ENCODE measurements at regions not wholly inside any gene's neighbourhood (a gene's known extent, or its start where the extent isn't known, plus 50 kb on each side); places are given as distances from the start of the nearest gene placed in this dataset.

DNA sequence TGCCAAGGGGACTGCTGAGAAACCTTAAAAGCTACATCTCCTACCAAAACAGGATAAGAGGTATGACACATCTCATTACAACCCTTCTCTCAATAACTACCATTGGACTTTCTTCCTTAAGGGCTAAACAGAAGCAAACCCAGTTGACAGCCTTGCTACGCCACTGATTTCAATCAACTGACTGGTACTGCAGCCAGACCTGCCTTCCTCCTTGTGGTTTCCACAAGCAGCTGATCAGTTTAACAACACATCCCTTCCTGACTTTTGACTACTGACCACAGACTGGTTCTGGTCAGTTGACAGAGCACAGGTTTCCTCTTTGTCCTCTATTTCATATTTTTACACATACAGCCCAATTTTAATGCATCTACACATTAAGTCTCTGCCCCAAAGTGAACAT is 108.8 kb downstream of the ADAMTS1 start:
- TF ChIP-seq, protein P1, sequence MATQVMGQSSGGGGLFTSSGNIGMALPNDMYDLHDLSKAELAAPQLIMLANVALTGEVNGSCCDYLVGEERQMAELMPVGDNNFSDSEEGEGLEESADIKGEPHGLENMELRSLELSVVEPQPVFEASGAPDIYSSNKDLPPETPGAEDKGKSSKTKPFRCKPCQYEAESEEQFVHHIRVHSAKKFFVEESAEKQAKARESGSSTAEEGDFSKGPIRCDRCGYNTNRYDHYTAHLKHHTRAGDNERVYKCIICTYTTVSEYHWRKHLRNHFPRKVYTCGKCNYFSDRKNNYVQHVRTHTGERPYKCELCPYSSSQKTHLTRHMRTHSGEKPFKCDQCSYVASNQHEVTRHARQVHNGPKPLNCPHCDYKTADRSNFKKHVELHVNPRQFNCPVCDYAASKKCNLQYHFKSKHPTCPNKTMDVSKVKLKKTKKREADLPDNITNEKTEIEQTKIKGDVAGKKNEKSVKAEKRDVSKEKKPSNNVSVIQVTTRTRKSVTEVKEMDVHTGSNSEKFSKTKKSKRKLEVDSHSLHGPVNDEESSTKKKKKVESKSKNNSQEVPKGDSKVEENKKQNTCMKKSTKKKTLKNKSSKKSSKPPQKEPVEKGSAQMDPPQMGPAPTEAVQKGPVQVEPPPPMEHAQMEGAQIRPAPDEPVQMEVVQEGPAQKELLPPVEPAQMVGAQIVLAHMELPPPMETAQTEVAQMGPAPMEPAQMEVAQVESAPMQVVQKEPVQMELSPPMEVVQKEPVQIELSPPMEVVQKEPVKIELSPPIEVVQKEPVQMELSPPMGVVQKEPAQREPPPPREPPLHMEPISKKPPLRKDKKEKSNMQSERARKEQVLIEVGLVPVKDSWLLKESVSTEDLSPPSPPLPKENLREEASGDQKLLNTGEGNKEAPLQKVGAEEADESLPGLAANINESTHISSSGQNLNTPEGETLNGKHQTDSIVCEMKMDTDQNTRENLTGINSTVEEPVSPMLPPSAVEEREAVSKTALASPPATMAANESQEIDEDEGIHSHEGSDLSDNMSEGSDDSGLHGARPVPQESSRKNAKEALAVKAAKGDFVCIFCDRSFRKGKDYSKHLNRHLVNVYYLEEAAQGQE (IDR thresholded peaks at IDR 0.05; ENCODE audit: low read depth), result no peak
- TF ChIP-seq, protein P2, sequence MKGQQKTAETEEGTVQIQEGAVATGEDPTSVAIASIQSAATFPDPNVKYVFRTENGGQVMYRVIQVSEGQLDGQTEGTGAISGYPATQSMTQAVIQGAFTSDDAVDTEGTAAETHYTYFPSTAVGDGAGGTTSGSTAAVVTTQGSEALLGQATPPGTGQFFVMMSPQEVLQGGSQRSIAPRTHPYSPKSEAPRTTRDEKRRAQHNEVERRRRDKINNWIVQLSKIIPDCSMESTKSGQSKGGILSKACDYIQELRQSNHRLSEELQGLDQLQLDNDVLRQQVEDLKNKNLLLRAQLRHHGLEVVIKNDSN (IDR thresholded peaks at IDR 0.05), result no peak
- TF ChIP-seq CREB1 (IDR thresholded peaks at IDR 0.05; ENCODE audit: low read depth) (no peak), NFIC (IDR thresholded peaks at IDR 0.05) (no peak), RAD21 (IDR thresholded peaks at IDR 0.05; ENCODE audit: low read depth) (no peak), TEAD4 (IDR thresholded peaks at IDR 0.05) (no peak), ZBTB7A (IDR thresholded peaks at IDR 0.05; ENCODE audit: low read depth) (no peak), EP300 (IDR thresholded peaks at IDR 0.05; ENCODE audit: borderline replicate concordance) (no peak)
- TF ChIP-seq, protein P3, sequence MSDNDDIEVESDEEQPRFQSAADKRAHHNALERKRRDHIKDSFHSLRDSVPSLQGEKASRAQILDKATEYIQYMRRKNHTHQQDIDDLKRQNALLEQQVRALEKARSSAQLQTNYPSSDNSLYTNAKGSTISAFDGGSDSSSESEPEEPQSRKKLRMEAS (IDR thresholded peaks at IDR 0.05), result no peak

DNA sequence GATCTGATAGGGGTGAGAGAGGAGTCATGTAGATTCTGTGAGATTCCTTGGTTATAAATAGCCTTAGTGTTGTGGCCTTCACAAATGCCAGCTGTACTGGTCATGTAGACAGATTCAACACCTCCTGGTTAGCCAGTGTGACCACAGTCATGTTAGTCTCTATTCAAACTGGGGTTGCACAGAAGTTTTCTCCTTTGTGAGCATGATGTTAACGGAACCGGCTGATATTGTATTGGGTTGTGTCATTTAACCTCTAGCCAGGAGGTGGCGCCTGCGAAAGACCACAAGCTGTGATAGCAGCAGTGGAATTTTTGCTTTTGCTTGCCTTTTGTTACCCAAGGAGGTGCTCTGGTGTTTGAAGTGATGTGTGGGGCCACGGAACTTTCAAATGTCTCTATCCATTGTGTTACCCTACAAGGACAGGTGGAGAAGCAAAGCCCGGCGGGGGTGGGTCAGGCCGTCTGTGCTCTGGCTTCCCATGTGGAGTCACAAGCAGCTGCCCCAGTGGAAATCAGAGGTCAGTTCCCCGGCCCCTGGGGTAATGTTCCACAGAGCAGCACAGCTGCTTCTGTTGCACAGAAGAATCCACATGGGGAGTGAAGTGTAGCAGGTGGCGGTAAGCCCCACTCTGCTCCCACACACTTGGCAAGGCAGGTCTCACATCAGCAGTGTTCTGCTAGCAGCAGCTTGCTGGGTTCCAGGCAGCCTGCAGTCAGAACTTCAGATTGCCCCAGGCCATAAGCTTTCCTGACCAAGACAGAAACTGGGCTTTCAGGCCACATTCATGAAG is 112.6 kb downstream of the ADAMTS1 start:
- TF ChIP-seq RAD21 (IDR thresholded peaks at IDR 0.05; ENCODE audit: low read depth) (peak; percentile 34), TEAD4 (IDR thresholded peaks at IDR 0.05) (no peak)

DNA sequence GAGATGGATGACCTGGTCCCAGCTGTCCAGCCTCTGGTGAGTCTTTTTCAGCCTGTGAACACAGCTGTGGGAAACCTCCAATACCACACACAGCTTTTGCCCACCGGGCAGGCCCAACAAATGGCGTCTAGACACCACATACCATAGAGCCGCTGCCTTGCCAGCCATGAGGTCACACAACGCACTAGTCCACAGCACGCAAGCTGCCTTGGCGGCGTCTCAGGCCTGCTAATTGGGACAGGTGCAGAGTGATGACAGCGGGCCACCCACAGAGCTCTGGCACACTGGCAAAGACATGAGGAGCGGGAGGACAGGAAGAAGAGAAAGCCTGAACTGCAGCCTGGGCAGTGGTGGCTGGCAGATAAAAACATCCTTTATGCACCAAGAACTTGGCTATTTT is 125.5 kb downstream of the ADAMTS1 start:
- TF ChIP-seq TCF12 (IDR thresholded peaks at IDR 0.05; ENCODE audit: low read depth), result no peak
- no peak for TF ChIP-seq CREB1 (IDR thresholded peaks at IDR 0.05; ENCODE audit: low read depth)
- no peak for TF ChIP-seq YY1 (IDR thresholded peaks at IDR 0.05; ENCODE audit: low read depth)
- TF ChIP-seq EGR1 (IDR thresholded peaks at IDR 0.05), result no peak
- no peak for TF ChIP-seq ZBTB7A (IDR thresholded peaks at IDR 0.05; ENCODE audit: low read depth)
- TF ChIP-seq NFIC (IDR thresholded peaks at IDR 0.05), result no peak
- TF ChIP-seq RAD21 (IDR thresholded peaks at IDR 0.05; ENCODE audit: low read depth), result no peak
- TF ChIP-seq FOXM1 (IDR thresholded peaks at IDR 0.05; ENCODE audit: borderline replicate concordance, low read depth), result no peak
- TF ChIP-seq CEBPB (IDR thresholded peaks at IDR 0.05), result no peak
- TF ChIP-seq, protein P3 (IDR thresholded peaks at IDR 0.05), result no peak
- TF ChIP-seq TEAD4 (IDR thresholded peaks at IDR 0.05), result no peak
- no peak for TF ChIP-seq TAF1 (IDR thresholded peaks at IDR 0.05; ENCODE audit: low read depth)
- TF ChIP-seq, protein P1 (IDR thresholded peaks at IDR 0.05; ENCODE audit: low read depth), result no peak
- no peak for TF ChIP-seq EP300 (IDR thresholded peaks at IDR 0.05; ENCODE audit: borderline replicate concordance)
- TF ChIP-seq, protein P2 (IDR thresholded peaks at IDR 0.05), result no peak

DNA sequence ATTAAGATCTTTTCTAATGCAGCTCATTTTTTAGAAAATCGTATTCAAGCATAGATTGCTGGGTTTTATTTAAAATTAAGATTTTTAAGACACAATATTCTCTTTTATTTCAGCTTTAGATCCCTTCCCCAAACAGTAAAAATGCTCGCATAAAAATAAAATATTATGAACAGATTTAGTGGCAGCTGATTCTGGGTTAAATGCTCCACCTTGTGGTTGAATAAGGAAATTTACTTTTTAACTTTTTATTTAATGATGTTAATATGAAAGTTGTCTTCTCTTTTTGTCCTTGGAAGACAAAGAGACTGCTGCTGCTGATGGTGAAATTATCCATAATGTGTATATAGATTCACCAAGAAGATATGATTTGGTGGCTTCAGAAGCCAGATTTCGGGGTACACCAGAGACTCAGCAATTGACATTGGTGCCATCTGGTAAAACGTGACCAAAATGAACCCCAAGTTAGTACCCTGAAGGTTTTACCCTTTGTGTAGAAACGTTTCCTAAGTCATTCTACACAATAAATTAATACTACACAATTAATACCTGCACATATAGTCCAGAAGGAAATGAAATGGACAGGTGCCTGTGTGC is 128.0 kb downstream of the ADAMTS1 start:
- TF ChIP-seq RAD21 (IDR thresholded peaks at IDR 0.05; ENCODE audit: low read depth) (peak; percentile 62), EP300 (IDR thresholded peaks at IDR 0.05; ENCODE audit: borderline replicate concordance) (no peak)

DNA sequence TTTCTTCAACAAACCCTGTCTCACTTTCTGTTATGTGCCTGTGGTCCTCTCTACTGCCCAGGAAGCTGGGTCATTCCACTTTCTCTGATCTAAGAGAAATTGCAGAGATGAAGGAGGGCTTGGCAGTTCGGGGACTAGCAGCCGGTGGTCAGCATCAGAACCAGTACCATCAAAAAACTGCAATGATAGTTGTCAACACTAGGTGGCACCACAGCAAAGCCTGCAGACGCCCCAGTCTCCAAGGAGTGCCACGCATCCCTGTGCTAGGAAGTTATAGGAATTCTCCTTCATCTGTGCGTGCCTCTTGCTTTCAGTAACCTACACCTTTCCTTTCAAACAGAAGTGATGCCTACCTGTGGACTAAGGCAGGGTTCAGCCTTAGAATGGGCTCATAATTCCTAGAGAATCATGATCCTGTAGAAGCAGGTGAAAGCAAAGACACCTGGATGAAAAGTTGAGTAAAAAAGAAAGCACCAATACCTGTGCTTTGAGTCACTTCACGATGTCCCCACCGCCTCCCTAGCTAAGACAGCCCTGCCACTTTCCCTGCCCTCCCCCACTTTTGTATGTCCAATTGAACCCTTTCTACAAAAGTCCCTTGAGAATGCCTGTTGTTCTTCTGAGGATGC is 129.2 kb downstream of the ADAMTS1 start:
- TF ChIP-seq RAD21 (IDR thresholded peaks at IDR 0.05; ENCODE audit: low read depth), result peak; percentile 50
- TF ChIP-seq, protein P1 (IDR thresholded peaks at IDR 0.05; ENCODE audit: low read depth), result no peak
